Spleen (tissue), 11 donors: ENCODE measurements at regions not wholly inside any gene's neighbourhood (a gene's known extent, or its start where the extent isn't known, plus 50 kb on each side); places are given as distances from the start of the nearest gene placed in this dataset.

Source experiments
- DNase-seq: peaks from one replicate; pipeline ENCODE4 v3.0.0-alpha.2; 2020
- H3K27ac ChIP-seq, 8 donors: fragments of 200-600 bp; sonication (generic) in 7 of 8; 1 replicate in 4 of 8; 2 replicates in 4 of 8; pipeline versions ENCODE4 v1.5.0 to v1.8.0; 2016 to 2021; ENCODE audit warnings: inconsistent platforms in 4 of 8, mild to moderate bottlenecking in 4 of 8, moderate library complexity in 1 of 8
- H3K27me3 ChIP-seq, 7 donors: fragments of 200-600 bp; sonication (generic) in 6 of 7; replicated peaks in 1 of 7; 1 replicate in 4 of 7; 2 replicates in 3 of 7; pipeline versions ENCODE4 v1.5.0 to v1.8.0; 2016 to 2021; ENCODE audit warnings: inconsistent platforms in 3 of 7, mild to moderate bottlenecking in 1 of 7
- H3K36me3 ChIP-seq, 6 donors: fragments of 200-600 bp; sonication (generic) in 5 of 6; 1 replicate in 4 of 6; 2 replicates in 2 of 6; pipeline versions ENCODE4 v1.5.0 to v1.8.0; 2016 to 2021; ENCODE audit warnings: inconsistent platforms in 2 of 6
- H3K4me1 ChIP-seq, 6 donors: fragments of 200-600 bp; sonication (generic) in 5 of 6; 1 replicate in 3 of 6; 2 replicates in 3 of 6; pipeline versions ENCODE4 v1.5.0 to v1.8.0; 2016 to 2021; ENCODE audit warnings: inconsistent platforms in 3 of 6
- H3K4me3 ChIP-seq, 8 donors: fragments of 200-600 bp; sonication (generic) in 7 of 8; 1 replicate in 4 of 8; 2 replicates in 4 of 8; pipeline versions ENCODE4 v1.5.0 to v1.8.0; 2016 to 2021; ENCODE audit warnings: inconsistent platforms in 4 of 8, mild to moderate bottlenecking in 4 of 8, moderate library complexity in 2 of 8
- H3K9me3 ChIP-seq, 8 donors: fragments of 200-600 bp; sonication (generic) in 7 of 8; 1 replicate in 4 of 8; 2 replicates in 4 of 8; pipeline versions ENCODE4 v1.5.0 to v1.8.0; 2016 to 2021; ENCODE audit warnings: inconsistent platforms in 4 of 8
- POLR2A ChIP-seq, 3 donors: fragments of 450-650 bp; IDR thresholded peaks; one replicate each; pipeline ENCODE4 v1.5.1; 2017; ENCODE audit warnings: antibody characterized with exemption in 3 of 3, mild to moderate bottlenecking in 1 of 3
- POLR2AphosphoS5 ChIP-seq, 3 donors: sonication (generic); formaldehyde crosslinking; IDR thresholded peaks; one replicate each; pipeline ENCODE4 v1.5.1; 2017; ENCODE audit warnings: antibody characterized with exemption in 3 of 3
- WGBS, 5 donors: extraction: QIAGEN DNeasy Blood & Tissue Kit in 3 of 5; methylation state at CpG; one replicate each; pipeline versions ENCODE4 v1.1.5 to v1.1.7; 2013 to 2018; 5-methylcytosine and 5-hydroxymethylcytosine counted together
- intact Hi-C: fragments of 100-400 bp; cut with DNase I; formaldehyde crosslinking; loops from one replicate; pipeline ENCODE4 v1.15.0; 2023; ENCODE audit warnings: low total_unique reads
- TF ChIP-seq, protein P1 (sequence below), 11 experiments: fragments of 200-600 bp in 7 of 11; fragments of 450-650 bp in 4 of 11; sonication (generic) in 4 of 11; IDR thresholded peaks in 8 of 11; conservative IDR thresholded peaks in 3 of 11; 1 replicate in 7 of 11; 2 replicates in 4 of 11; pipeline versions ENCODE4 v1.4.0 to v1.8.0; 2016 to 2021; ENCODE audit warnings: antibody characterized with exemption in 11 of 11, inconsistent platforms in 4 of 11, mild to moderate bottlenecking in 1 of 11
- donor health status: healthy with polysubstance abuse.
- donor health status: DM: no; HTN: no; CAD: no; lungs with moderate emphysema.
- donor health status: DM: no; HTN: no; CAD: no.
- donor health status: Bipolar disorder and iron deficiency.
- donor health status: healthy.
- donor health status: DM: no; HTN: no; CAD: no.
- donor health status: DM: yes; HTN: yes; CAD: no.

DNA sequence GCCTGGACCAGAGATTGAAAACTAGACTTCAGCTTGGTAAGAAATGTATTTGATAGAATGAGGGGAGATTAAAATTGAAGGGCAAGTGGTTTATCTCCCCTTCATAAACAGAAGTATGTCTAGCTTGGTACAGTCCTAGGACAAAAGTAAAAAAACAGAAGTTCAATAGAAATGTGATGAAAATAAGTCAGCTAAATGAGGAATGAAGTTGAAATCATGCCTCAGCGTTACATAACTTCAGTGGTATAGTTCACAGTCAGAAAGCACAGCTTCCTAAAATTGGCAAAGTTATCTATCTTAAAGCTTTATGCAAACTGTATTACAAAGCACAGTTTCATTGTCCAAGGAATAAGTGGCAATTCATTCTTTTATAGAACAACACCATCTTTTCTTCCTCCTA is 90.2 kb upstream of the SYT10 start:
- H3K27ac ChIP-seq = peak overlapping the region in 1 of 8 donors; percentile 41
- no peak overlapping the region for H3K4me3 ChIP-seq
- no peaks in the 10 kb centered on the region for H3K27me3 ChIP-seq
- 30 to 56% (median 43%) methylated on average over 1 of the region's 1 CpG for WGBS, 5 donors
- H3K4me1 ChIP-seq = no peaks in the 10 kb centered on the region
- DNase-seq = no peak
- H3K9me3 ChIP-seq = peaks cover 0 to 12% (median 10%) of the 10 kb centered on the region in 8 donors
- intact Hi-C loops = no loop called here
- H3K36me3 ChIP-seq = no peaks in the 10 kb centered on the region
- TF ChIP-seq POLR2A (IDR thresholded peaks at IDR 0.05) = no peak
- TF ChIP-seq, protein P1, sequence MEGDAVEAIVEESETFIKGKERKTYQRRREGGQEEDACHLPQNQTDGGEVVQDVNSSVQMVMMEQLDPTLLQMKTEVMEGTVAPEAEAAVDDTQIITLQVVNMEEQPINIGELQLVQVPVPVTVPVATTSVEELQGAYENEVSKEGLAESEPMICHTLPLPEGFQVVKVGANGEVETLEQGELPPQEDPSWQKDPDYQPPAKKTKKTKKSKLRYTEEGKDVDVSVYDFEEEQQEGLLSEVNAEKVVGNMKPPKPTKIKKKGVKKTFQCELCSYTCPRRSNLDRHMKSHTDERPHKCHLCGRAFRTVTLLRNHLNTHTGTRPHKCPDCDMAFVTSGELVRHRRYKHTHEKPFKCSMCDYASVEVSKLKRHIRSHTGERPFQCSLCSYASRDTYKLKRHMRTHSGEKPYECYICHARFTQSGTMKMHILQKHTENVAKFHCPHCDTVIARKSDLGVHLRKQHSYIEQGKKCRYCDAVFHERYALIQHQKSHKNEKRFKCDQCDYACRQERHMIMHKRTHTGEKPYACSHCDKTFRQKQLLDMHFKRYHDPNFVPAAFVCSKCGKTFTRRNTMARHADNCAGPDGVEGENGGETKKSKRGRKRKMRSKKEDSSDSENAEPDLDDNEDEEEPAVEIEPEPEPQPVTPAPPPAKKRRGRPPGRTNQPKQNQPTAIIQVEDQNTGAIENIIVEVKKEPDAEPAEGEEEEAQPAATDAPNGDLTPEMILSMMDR (IDR thresholded peaks at IDR 0.05 in 8 of 11, conservative IDR thresholded peaks at IDR 0.05 in 3 of 11) = no peak
- no peak for TF ChIP-seq POLR2AphosphoS5 (IDR thresholded peaks at IDR 0.05)

GRCh38 chr12:33531261-33531660 is 91.6 kb upstream of the SYT10 start:
- Histone ChIP-seq H3K27ac (no peak overlapping the region), H3K27me3 (no peaks in the 10 kb centered on the region), H3K9me3 (no peaks in the 10 kb centered on the region), H3K4me3 (no peak overlapping the region), H3K4me1 (no peaks in the 10 kb centered on the region), H3K36me3 (no peaks in the 10 kb centered on the region)
- no peak for DNase-seq
- intact Hi-C loops = no loop called here
- 78 to 89% (median 85%) methylated on average over 8 of the region's 8 CpGs for WGBS, 5 donors
- TF ChIP-seq POLR2A (IDR thresholded peaks at IDR 0.05) = no peak
- no peak for TF ChIP-seq POLR2AphosphoS5 (IDR thresholded peaks at IDR 0.05)
- TF ChIP-seq, protein P1 (IDR thresholded peaks at IDR 0.05 in 8 of 11, conservative IDR thresholded peaks at IDR 0.05 in 3 of 11) = no peak

- intact Hi-C loops = no loop called here
- no peak overlapping the region for H3K27ac ChIP-seq
- no peak for DNase-seq
- H3K4me1 ChIP-seq = no peaks in the 10 kb centered on the region
- no peaks in the 10 kb centered on the region for H3K9me3 ChIP-seq
- no peak overlapping the region for H3K4me3 ChIP-seq
- WGBS, 5 donors = 77 to 93% (median 89%) methylated on average over 1 of the region's 1 CpG
- H3K36me3 ChIP-seq = no peaks in the 10 kb centered on the region
- TF ChIP-seq, protein P1 (IDR thresholded peaks at IDR 0.05 in 8 of 11, conservative IDR thresholded peaks at IDR 0.05 in 3 of 11) = no peak
- TF ChIP-seq POLR2A (IDR thresholded peaks at IDR 0.05) = no peak
- no peak for TF ChIP-seq POLR2AphosphoS5 (IDR thresholded peaks at IDR 0.05)
- no peaks in the 10 kb centered on the region for H3K27me3 ChIP-seq
These were observed 93.9 kb upstream of the SYT10 start for GRCh38 chr12:33533527-33533926.

DNA sequence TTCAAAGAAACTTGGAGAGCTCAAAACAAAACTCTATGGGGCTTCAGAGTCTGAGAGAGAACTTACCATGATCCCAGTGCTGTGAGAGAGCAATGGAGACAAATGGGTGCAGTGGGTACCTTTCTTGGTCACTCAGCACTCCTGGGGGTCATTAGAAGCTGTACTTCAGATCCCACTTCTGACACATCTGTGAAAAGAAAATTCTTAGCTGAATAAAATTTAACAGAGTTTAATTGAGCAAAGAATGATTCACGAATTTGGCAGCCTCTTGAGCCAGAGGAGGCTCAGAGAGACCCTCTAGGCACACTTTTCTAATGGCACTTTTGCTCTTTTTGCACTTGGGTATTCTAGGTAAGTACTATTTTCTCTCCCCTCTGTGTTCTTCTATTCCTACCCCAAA is 96.8 kb upstream of the SYT10 start:
- TF ChIP-seq, protein P1 (IDR thresholded peaks at IDR 0.05 in 8 of 11, conservative IDR thresholded peaks at IDR 0.05 in 3 of 11) = no peak
- TF ChIP-seq POLR2AphosphoS5 (IDR thresholded peaks at IDR 0.05) (no peak), POLR2A (IDR thresholded peaks at IDR 0.05) (no peak)
- no peak for DNase-seq
- 29 to 62% (median 36%) methylated on average over 1 of the region's 1 CpG for WGBS, 5 donors
- intact Hi-C loops = no loop called here
- H3K4me3 ChIP-seq = no peak overlapping the region
- no peak overlapping the region for H3K27ac ChIP-seq
- no peaks in the 10 kb centered on the region for H3K27me3 ChIP-seq
- peaks cover 0 to 10% (median 0%) of the 10 kb centered on the region in 8 donors for H3K9me3 ChIP-seq
- no peaks in the 10 kb centered on the region for H3K4me1 ChIP-seq
- no peaks in the 10 kb centered on the region for H3K36me3 ChIP-seq
